Stomach (tissue), 4 donors: ENCODE measurements at regions not wholly inside any gene's neighbourhood (a gene's known extent, or its start where the extent isn't known, plus 50 kb on each side); places are given as distances from the start of the nearest gene placed in this dataset.

Experiments used
- POLR2AphosphoS5 ChIP-seq, 3 donors: sonication (generic); formaldehyde crosslinking; IDR thresholded peaks; one replicate each; pipeline ENCODE4 v1.6.1; 2016; ENCODE audit warnings: antibody characterized with exemption in 3 of 3
- TF ChIP-seq, protein P1 (sequence below), 7 experiments: fragments of 450-650 bp in 4 of 7; fragments of 200-600 bp in 3 of 7; sonication (generic) in 3 of 7; IDR thresholded peaks; one replicate each; pipeline ENCODE4 v1.5.1; 2016 to 2019; ENCODE audit warnings: antibody characterized with exemption in 7 of 7, control low read depth in 2 of 7, mild to moderate bottlenecking in 1 of 7

DNA sequence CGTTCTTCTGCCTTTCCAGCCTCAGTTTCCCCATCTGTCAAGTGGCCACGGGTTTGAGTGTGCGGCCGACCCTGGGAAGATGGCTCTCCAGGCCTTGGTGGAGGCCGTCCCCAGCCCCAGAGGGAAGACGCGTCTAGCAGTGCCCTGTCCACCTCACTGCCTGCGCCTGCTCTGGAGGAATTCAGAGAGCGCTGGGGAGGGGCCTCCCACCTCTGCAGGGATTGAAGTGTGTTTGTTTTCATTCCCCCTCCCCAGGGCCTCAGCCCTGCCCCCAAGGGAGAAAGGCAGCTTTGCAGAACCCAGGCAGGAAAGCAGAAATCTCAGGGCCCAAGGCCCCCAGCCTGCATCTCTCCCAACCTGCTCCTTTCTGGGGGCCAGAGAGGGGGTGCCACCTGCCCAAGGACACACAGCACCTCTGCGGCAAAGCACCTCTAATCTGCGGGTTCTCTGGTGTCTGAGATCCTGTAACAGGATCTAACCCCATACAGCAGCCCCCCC is 91.0 kb downstream of the MICALL2 start:
- TF ChIP-seq, protein P1, sequence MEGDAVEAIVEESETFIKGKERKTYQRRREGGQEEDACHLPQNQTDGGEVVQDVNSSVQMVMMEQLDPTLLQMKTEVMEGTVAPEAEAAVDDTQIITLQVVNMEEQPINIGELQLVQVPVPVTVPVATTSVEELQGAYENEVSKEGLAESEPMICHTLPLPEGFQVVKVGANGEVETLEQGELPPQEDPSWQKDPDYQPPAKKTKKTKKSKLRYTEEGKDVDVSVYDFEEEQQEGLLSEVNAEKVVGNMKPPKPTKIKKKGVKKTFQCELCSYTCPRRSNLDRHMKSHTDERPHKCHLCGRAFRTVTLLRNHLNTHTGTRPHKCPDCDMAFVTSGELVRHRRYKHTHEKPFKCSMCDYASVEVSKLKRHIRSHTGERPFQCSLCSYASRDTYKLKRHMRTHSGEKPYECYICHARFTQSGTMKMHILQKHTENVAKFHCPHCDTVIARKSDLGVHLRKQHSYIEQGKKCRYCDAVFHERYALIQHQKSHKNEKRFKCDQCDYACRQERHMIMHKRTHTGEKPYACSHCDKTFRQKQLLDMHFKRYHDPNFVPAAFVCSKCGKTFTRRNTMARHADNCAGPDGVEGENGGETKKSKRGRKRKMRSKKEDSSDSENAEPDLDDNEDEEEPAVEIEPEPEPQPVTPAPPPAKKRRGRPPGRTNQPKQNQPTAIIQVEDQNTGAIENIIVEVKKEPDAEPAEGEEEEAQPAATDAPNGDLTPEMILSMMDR (IDR thresholded peaks at IDR 0.05): no peak
- no peak for TF ChIP-seq POLR2AphosphoS5 (IDR thresholded peaks at IDR 0.05)
